ENCODE measurements at regions not wholly inside any gene's neighbourhood (a gene's known extent, or its start where the extent isn't known, plus 50 kb on each side); places are given as distances from the start of the nearest gene placed in this dataset.

- TF ChIP-seq CTCF (IDR thresholded peaks at IDR 0.05) (no peak), REST (IDR thresholded peaks at IDR 0.05; ENCODE audit: insufficient read depth in 1 of 2, low read depth in 2 of 2, low read length in 1 of 2) (no peak), POLR2AphosphoS5 (IDR thresholded peaks at IDR 0.05; ENCODE audit: low read depth, low read length) (no peak)
Observed at GRCh38 chr16:60882816-60883215, 1153.4 kb downstream of the CDH8 start.

Data from Panc1 (cell line).